ENCODE measurements at regions not wholly inside any gene's neighbourhood (a gene's known extent, or its start where the extent isn't known, plus 50 kb on each side); places are given as distances from the start of the nearest gene placed in this dataset.
"Not testable (repeated sequence)": the region's sequence is repeated elsewhere in the genome, so short reads cannot be mapped to it uniquely, and the experiment has no call there.

GRCh38 chr5:176757569-176757968, 52.8 kb upstream of the UNC5A start:
- H3K4me1 Mint-ChIP-seq, H3K27ac Mint-ChIP-seq, H3K36me3 Mint-ChIP-seq, H3K4me3 Mint-ChIP-seq: not testable (repeated sequence)
- Mint-ChIP-seq H3K27me3 (peaks cover 37% of the 10 kb centered on the region), H3K9me3 (peaks cover 12% of the 10 kb centered on the region)

Data from activated naive CD4-positive, alpha-beta T cell treated with anti-CD3 and anti-CD28 coated beads, Interleukin-2, amount 50 U/mL, for 24 hours (primary cell).